HepG2 (cell line): ENCODE measurements at regions not wholly inside any gene's neighbourhood (a gene's known extent, or its start where the extent isn't known, plus 50 kb on each side); places are given as distances from the start of the nearest gene placed in this dataset.

Experiments
- ATAC-seq: fragments of 200-7000 bp; cut with Tn5 transposase; 3 replicates; pipeline ENCODE4 v1.9.1; 2020; ENCODE audit warnings: mild to moderate bottlenecking, moderate library complexity
- BruUV-seq: library from RNA; stranded (reverse); fragments of 400-500 nt; replicated peaks from 2 replicates; lab custom pipeline; 2021; lab: Mats Ljungman, UMichigan
- CTCF ChIA-PET: fragments of 300-600 bp; formaldehyde crosslinking; extraction: SDS; loops from one replicate; lab custom pipeline; 2021; ENCODE audit warnings: low total read pairs, inconsistent platforms, low intra/inter-chr PET ratio; lab: Yijun Ruan, JAX
- POLR2A ChIA-PET: fragments of 350-600 bp; sonication (Branson Sonifier 250); formaldehyde crosslinking; loops from one replicate; lab custom pipeline; 2020; ENCODE audit warnings: antibody characterized with exemption, inconsistent platforms; lab: Yijun Ruan, JAX
- DNase-seq: peaks from one replicate; pipeline ENCODE4 v3.0.0-alpha.2; 2015; ENCODE audit warnings: low spot score
- FAIRE-seq: peaks from 3 replicates; lab custom pipeline; 2011; peaks lifted over from hg19 to GRCh38; lab: Jason Lieb, UNC
- H2AFZ ChIP-seq: one replicate; pipeline ENCODE4 v1.6.1; 2011; ENCODE audit warnings: low read length, inconsistent platforms
- H3K27ac ChIP-seq: fragments of 300-600 bp; 3 replicates; pipeline ENCODE4 v1.8.0; 2011; ENCODE audit warnings: mixed run types, mild to moderate bottlenecking, mixed read lengths, low read length, inconsistent platforms; ENCODE audit not compliant: insufficient read depth; ENCODE audit errors: extremely low read length
- H3K27me3 ChIP-seq, 2 experiments: fragments of 200-600 bp in 1 of 2; 2 replicates in 1 of 2; 3 replicates in 1 of 2; pipeline versions ENCODE4 v1.6.0 to v1.8.0; 2011; ENCODE audit warnings: low read length in 2 of 2, mild to moderate bottlenecking in 2 of 2, moderate library complexity in 2 of 2, inconsistent platforms in 1 of 2; ENCODE audit not compliant: insufficient read depth in 2 of 2, control insufficient read depth in 1 of 2
- H3K36me3 ChIP-seq, 2 experiments: fragments of 200-600 bp in 1 of 2; replicated peaks in 1 of 2; 2 replicates in 1 of 2; 3 replicates in 1 of 2; pipeline versions ENCODE4 v1.5.1 to v1.8.0; 2011; ENCODE audit warnings: low read length in 2 of 2, inconsistent platforms in 1 of 2; ENCODE audit not compliant: insufficient read depth in 2 of 2, control insufficient read depth in 1 of 2
- H3K4me1 ChIP-seq: 2 replicates; pipeline ENCODE4 v1.5.1; 2012; ENCODE audit warnings: low read length, inconsistent platforms; ENCODE audit not compliant: insufficient read depth
- H3K4me2 ChIP-seq: 2 replicates; pipeline ENCODE4 v1.6.0; 2011; ENCODE audit warnings: low read depth, low read length, inconsistent platforms
- H3K4me3 ChIP-seq, 3 experiments: fragments of 200-600 bp in 1 of 3; sonication (generic), shearing (Covaris generic) in 1 of 3; replicated peaks in 1 of 3; 2 replicates each; pipeline ENCODE4 v1.5.1; 2011 to 2016; ENCODE audit warnings: low read length in 3 of 3, inconsistent platforms in 2 of 3, low read depth in 2 of 3, mild to moderate bottlenecking in 2 of 3, control low read depth in 1 of 3, mixed read lengths in 1 of 3; ENCODE audit not compliant: insufficient read depth in 1 of 3
- H3K79me2 ChIP-seq: one replicate; pipeline ENCODE4 v1.6.1; 2011; ENCODE audit warnings: low read length, inconsistent platforms; ENCODE audit not compliant: insufficient read depth
- H3K9ac ChIP-seq: 2 replicates; pipeline ENCODE4 v1.6.0; 2011; ENCODE audit warnings: mild to moderate bottlenecking, low read depth, low read length, inconsistent platforms; ENCODE audit not compliant: insufficient read depth
- H3K9me3 ChIP-seq: 2 replicates; pipeline ENCODE4 v1.5.1; 2012; ENCODE audit warnings: mild to moderate bottlenecking, low read length
- H4K20me1 ChIP-seq: 2 replicates; pipeline ENCODE4 v1.6.0; 2011; ENCODE audit warnings: inconsistent platforms, mild to moderate bottlenecking, low read length, moderate library complexity; ENCODE audit not compliant: insufficient read depth
- CBX2 ChIP-seq, 2 experiments: fragments of 200-600 bp in 1 of 2; sonication (generic); formaldehyde crosslinking in 1 of 2; IDR thresholded peaks; 2 replicates each; pipeline versions ENCODE4 v1.7.0 to v1.8.1; 2018 to 2022; ENCODE audit warnings: low read depth in 2 of 2, low read length in 1 of 2, mild to moderate bottlenecking in 1 of 2, missing genetic modification reagents in 1 of 2
- IKZF4 ChIP-seq: sonication (generic); formaldehyde crosslinking; IDR thresholded peaks from 2 replicates; pipeline ENCODE4 v1.5.1; 2020; ENCODE audit warnings: borderline replicate concordance, mild to moderate bottlenecking, low read depth, missing genetic modification reagents; ENCODE audit errors: not compliant biosample characterization
- WGBS: methylation state at CpG from one replicate; pipeline ENCODE4 v1.1.6; 2017; ENCODE audit warnings: low lambda C conversion rate; 5-methylcytosine and 5-hydroxymethylcytosine counted together
- in situ Hi-C: cut with HindIII; loops from 2 replicates; pipeline ENCODE4 v1.10.0; 2017; ENCODE audit warnings: low pct_unique_long_range_greater_than_20kb; ENCODE audit not compliant: extremely low pct_ligation_motif_present
- intact Hi-C: fragments of 100-400 bp; cut with micrococcal nuclease; formaldehyde crosslinking; loops from one replicate; pipeline ENCODE4 v1.10.0; 2022; ENCODE audit not compliant: unreplicated experiment
- TF ChIP-seq, protein P1 (sequence below): sonication (generic); formaldehyde crosslinking; IDR thresholded peaks from 2 replicates; pipeline ENCODE4 v1.4.0; 2020; ENCODE audit warnings: missing genetic modification reagents
- TF ChIP-seq, protein P2 (sequence below): sonication (generic); formaldehyde crosslinking; IDR thresholded peaks from 2 replicates; pipeline ENCODE4 v1.8.0; 2022; ENCODE audit warnings: missing genetic modification reagents, low read depth, mild to moderate bottlenecking, borderline replicate concordance

DNA sequence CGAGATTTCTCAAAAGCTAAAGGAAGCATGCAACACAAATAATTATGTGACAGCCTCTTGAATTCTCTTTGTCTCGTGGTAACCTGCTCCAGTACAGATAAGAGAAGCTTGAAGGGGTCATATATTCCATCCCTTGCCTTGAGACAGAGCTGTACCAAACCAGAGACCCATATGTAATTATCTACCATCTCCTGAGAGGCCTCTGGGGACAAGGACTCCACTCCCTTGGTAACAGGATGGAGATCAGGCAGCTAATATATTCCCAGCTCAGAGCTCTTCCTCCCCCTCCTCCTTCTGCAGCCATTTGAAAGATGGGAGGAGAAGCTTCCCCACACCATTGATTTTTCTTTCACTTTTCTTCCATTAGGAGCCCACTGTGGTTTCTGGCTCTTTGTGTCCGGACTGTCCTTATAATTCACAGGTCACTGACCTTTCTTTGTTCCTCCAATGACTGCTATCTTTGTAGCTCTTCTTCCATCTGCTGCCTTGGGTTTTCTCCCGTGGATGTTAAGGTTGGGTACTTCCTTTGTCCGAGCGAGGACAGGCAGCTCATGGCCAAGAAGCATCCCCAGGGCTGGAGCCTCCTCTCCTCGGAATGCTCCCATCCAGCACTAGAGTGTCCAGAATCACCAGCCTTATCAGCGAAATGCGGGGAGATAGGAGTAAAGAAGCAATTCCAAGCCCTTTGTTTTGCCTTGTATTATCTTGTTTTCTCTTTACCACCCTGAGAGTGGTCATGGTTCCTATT is 51.4 kb upstream of the CALM2 start:
- CTCF ChIA-PET: no interaction called here
- WGBS: 40% methylated on average over 9 of the region's 9 CpGs
- intact Hi-C loops (loop anchor here (5.0 kb wide), 1 partner anchor 40 kb away; no protein-coding TSS in a partner anchor), in situ Hi-C loops (no loop called here)
- no peak for DNase-seq
- Histone ChIP-seq H3K9me3 (no peaks in the 10 kb centered on the region), H2AFZ (no peak overlapping the region), H3K4me3 (no peak overlapping the region), H4K20me1 (no peaks in the 10 kb centered on the region), H3K27me3 (peaks cover 1 to 20% of the 10 kb centered on the region in 2 experiments; a peak in 3 of 5 replicates), H3K36me3 (no peaks in the 10 kb centered on the region), H3K27ac (no peak overlapping the region), H3K4me1 (peaks cover 52% of the 10 kb centered on the region)
- POLR2A ChIA-PET: no interaction called here
- FAIRE-seq: no peak
- no peak for TF ChIP-seq IKZF4
- TF ChIP-seq, protein P1, sequence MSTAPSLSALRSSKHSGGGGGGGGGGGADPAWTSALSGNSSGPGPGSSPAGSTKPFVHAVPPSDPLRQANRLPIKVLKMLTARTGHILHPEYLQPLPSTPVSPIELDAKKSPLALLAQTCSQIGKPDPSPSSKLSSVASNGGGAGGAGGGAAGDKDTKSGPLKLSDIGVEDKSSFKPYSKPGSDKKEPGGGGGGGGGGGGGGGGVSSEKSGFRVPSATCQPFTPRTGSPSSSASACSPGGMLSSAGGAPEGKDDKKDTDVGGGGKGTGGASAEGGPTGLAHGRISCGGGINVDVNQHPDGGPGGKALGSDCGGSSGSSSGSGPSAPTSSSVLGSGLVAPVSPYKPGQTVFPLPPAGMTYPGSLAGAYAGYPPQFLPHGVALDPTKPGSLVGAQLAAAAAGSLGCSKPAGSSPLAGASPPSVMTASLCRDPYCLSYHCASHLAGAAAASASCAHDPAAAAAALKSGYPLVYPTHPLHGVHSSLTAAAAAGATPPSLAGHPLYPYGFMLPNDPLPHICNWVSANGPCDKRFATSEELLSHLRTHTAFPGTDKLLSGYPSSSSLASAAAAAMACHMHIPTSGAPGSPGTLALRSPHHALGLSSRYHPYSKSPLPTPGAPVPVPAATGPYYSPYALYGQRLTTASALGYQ (CRISPR knock-in tag): no peak
- 0 out of 2 replicates have a peak, but pooled peaks have one; percentile 7 for TF ChIP-seq CBX2 (IDR thresholded peaks at IDR 0.05; ENCODE audit: low read depth, low read length)
- no peak for TF ChIP-seq CBX2 (CRISPR knock-in tag; IDR thresholded peaks at IDR 0.05; ENCODE audit: low read depth)
- TF ChIP-seq, protein P2, sequence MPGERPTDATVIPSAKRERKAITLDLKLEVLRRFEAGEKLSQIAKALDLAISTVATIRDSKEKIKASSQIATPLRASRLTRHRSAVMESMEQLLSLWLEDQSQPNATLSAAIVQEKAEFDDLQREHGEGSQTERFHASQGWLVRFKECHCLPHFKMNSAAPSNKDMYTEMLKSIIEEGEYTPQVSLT (CRISPR knock-in tag): no peak
- TF ChIP-seq, all 625 proteins: peak for 1
- ATAC-seq: no peak
- no peak overlapping the region for H3K4me2 ChIP-seq
- no TSS peak for BruUV-seq
- H3K9ac ChIP-seq: no peak overlapping the region
- no peaks in the 10 kb centered on the region for H3K79me2 ChIP-seq
